GM12878 (cell line): ENCODE measurements at regions not wholly inside any gene's neighbourhood (a gene's known extent, or its start where the extent isn't known, plus 50 kb on each side); places are given as distances from the start of the nearest gene placed in this dataset.

ENCODE experiments used
- ATAC-seq: fragments of 200-7000 bp; cut with Tn5 transposase; 3 replicates; pipeline ENCODE4 v1.9.1; 2020; ENCODE audit warnings: mild to moderate bottlenecking, moderate library complexity
- BruUV-seq: library from RNA; stranded (reverse); fragments of 400-500 nt; replicated peaks from 2 replicates; lab custom pipeline; 2021; lab: Mats Ljungman, UMichigan
- CTCF ChIA-PET: fragments of 300-600 bp; sonication (Branson Sonifier 250); formaldehyde crosslinking; extraction: SDS; loops from one replicate; lab custom pipeline; 2021; ENCODE audit warnings: inconsistent platforms; lab: Yijun Ruan, JAX
- POLR2A ChIA-PET: fragments of 350-600 bp; formaldehyde crosslinking; extraction: SDS; loops from one replicate; lab custom pipeline; 2021; ENCODE audit warnings: inconsistent platforms; lab: Charles Lee
- RAD21 ChIA-PET: fragments of 300-600 bp; sonication (Branson Sonifier 250); formaldehyde crosslinking; loops from one replicate; lab custom pipeline; 2023; ENCODE audit warnings: antibody characterized with exemption; ENCODE audit not compliant: unreplicated experiment; lab: Charles Lee
- SMC1A ChIA-PET: fragments of 300-600 bp; sonication (Branson Sonifier 250); formaldehyde crosslinking; loops from one replicate; lab custom pipeline; 2023; ENCODE audit not compliant: unreplicated experiment, uncharacterized antibody; lab: Charles Lee
- DNase-seq: peaks from one replicate; pipeline ENCODE4 v3.0.0-alpha.2; 2011; ENCODE audit warnings: low read depth, low spot score
- FAIRE-seq: peaks from 3 replicates; lab custom pipeline; 2011; peaks lifted over from hg19 to GRCh38; lab: Jason Lieb, UNC
- H2AFZ ChIP-seq: 2 replicates; pipeline ENCODE4 v1.6.0; 2011; ENCODE audit warnings: low read depth, low read length, control low read depth; ENCODE audit not compliant: control insufficient read depth
- H3K27ac ChIP-seq: 2 replicates; pipeline ENCODE4 v1.5.1; 2011; ENCODE audit warnings: control low read depth; ENCODE audit not compliant: control insufficient read depth, insufficient read depth
- H3K27me3 ChIP-seq, 2 experiments: replicated peaks in 1 of 2; 2 replicates each; pipeline versions ENCODE4 v1.6.0 to v1.6.1; 2011; ENCODE audit warnings: low read length in 1 of 2; ENCODE audit not compliant: control insufficient read depth in 2 of 2, insufficient read depth in 2 of 2
- H3K36me3 ChIP-seq, 2 experiments: 2 replicates each; pipeline ENCODE4 v1.5.1; 2011; ENCODE audit warnings: low read length in 1 of 2; ENCODE audit not compliant: control insufficient read depth in 2 of 2, insufficient read depth in 2 of 2
- H3K4me1 ChIP-seq: 2 replicates; pipeline ENCODE4 v1.6.1; 2011; ENCODE audit warnings: mild to moderate bottlenecking, low read length, moderate library complexity, mixed read lengths; ENCODE audit not compliant: control insufficient read depth, insufficient read depth
- H3K4me2 ChIP-seq: 2 replicates; pipeline ENCODE4 v1.6.0; 2011; ENCODE audit warnings: control low read depth; ENCODE audit not compliant: control insufficient read depth, insufficient read depth
- H3K4me3 ChIP-seq: fragments of 200-600 bp; sonication (generic); 2 replicates; pipeline ENCODE4 v1.5.1; 2016
- H3K79me2 ChIP-seq: 2 replicates; pipeline ENCODE4 v1.6.0; 2011; ENCODE audit warnings: low read length; ENCODE audit not compliant: control insufficient read depth, insufficient read depth
- H3K9ac ChIP-seq: 2 replicates; pipeline ENCODE4 v1.8.0; 2011; ENCODE audit warnings: low read length, control low read depth, mixed read lengths; ENCODE audit not compliant: control insufficient read depth, insufficient read depth
- H3K9me3 ChIP-seq: replicated peaks from 3 replicates; pipeline ENCODE4 v1.5.1; 2011; ENCODE audit warnings: mild to moderate bottlenecking, low read length; ENCODE audit not compliant: control insufficient read depth, insufficient read depth
- H4K20me1 ChIP-seq: 2 replicates; pipeline ENCODE4 v1.6.0; 2011; ENCODE audit not compliant: control insufficient read depth, insufficient read depth
- ATF7 ChIP-seq: fragments of 450-650 bp; IDR thresholded peaks from 2 replicates; pipeline ENCODE4 v1.6.1; 2016; ENCODE audit warnings: low read depth, mild to moderate bottlenecking
- CBX3 ChIP-seq: fragments of 200-600 bp; sonication (generic); IDR thresholded peaks from 2 replicates; pipeline ENCODE4 v1.6.1; 2016; ENCODE audit warnings: low read depth, borderline replicate concordance
- FOXK2 ChIP-seq: fragments of 450-650 bp; IDR thresholded peaks from 2 replicates; pipeline ENCODE4 v1.6.1; 2017; ENCODE audit warnings: mild to moderate bottlenecking, moderate library complexity
- HDGF ChIP-seq: fragments of 450-650 bp; IDR thresholded peaks from 2 replicates; pipeline ENCODE4 v1.6.1; 2016; ENCODE audit warnings: antibody characterized with exemption
- JUNB ChIP-seq: IDR thresholded peaks from 2 replicates; pipeline ENCODE4 v1.6.1; 2016; ENCODE audit warnings: antibody characterized with exemption, mild to moderate bottlenecking
- KDM1A ChIP-seq: fragments of 200-600 bp; sonication (generic); IDR thresholded peaks from 2 replicates; pipeline ENCODE4 v1.6.1; 2016; ENCODE audit warnings: borderline replicate concordance
- MEF2B ChIP-seq: fragments of 450-650 bp; IDR thresholded peaks from 2 replicates; pipeline ENCODE4 v1.6.1; 2018; ENCODE audit warnings: mild to moderate bottlenecking, moderate library complexity; ENCODE audit not compliant: partially characterized antibody, poor library complexity, severe bottlenecking
- PML ChIP-seq: IDR thresholded peaks from 2 replicates; pipeline ENCODE4 v1.6.1; 2012; ENCODE audit warnings: low read length, inconsistent platforms
- POLR2AphosphoS5 ChIP-seq: IDR thresholded peaks from 2 replicates; pipeline ENCODE4 v1.6.1; 2011; ENCODE audit warnings: mild to moderate bottlenecking, low read length, inconsistent platforms
- ZNF592 ChIP-seq: fragments of 450-650 bp; IDR thresholded peaks from 2 replicates; pipeline ENCODE4 v1.6.1; 2017; ENCODE audit warnings: mild to moderate bottlenecking, moderate library complexity
- WGBS: methylation state at CpG from one replicate; pipeline ENCODE4 v1.1.6; 2016; ENCODE audit warnings: low lambda C conversion rate; ENCODE audit not compliant: insufficient replicate concordance, insufficient coverage; ENCODE audit errors: missing lambda C conversion rate; 5-methylcytosine and 5-hydroxymethylcytosine counted together
- in situ Hi-C: fragments of 300-500 bp; cut with MboI; formaldehyde crosslinking; loops from 9 replicates; pipeline ENCODE4 v1.14.3; 2018; ENCODE audit warnings: mixed read lengths
- intact Hi-C: fragments of 100-400 bp; cut with micrococcal nuclease; formaldehyde crosslinking; loops from one replicate; pipeline ENCODE4 v1.14.2; 2022; ENCODE audit not compliant: unreplicated experiment
- TF ChIP-seq, protein P1 (sequence below): fragments of 450-650 bp; IDR thresholded peaks from 2 replicates; pipeline ENCODE4 v1.6.1; 2018; ENCODE audit warnings: borderline replicate concordance, mild to moderate bottlenecking; ENCODE audit not compliant: partially characterized antibody
- TF ChIP-seq, protein P2 (sequence below): IDR thresholded peaks from 2 replicates; pipeline ENCODE4 v1.6.1; 2011; ENCODE audit warnings: low read depth, low read length, improper control_type of control experiment, borderline replicate concordance
- TF ChIP-seq, protein P3 (sequence below): IDR thresholded peaks from 2 replicates; pipeline ENCODE4 v1.6.1; 2012; ENCODE audit warnings: low read length, inconsistent platforms

- TF ChIP-seq, protein P1, sequence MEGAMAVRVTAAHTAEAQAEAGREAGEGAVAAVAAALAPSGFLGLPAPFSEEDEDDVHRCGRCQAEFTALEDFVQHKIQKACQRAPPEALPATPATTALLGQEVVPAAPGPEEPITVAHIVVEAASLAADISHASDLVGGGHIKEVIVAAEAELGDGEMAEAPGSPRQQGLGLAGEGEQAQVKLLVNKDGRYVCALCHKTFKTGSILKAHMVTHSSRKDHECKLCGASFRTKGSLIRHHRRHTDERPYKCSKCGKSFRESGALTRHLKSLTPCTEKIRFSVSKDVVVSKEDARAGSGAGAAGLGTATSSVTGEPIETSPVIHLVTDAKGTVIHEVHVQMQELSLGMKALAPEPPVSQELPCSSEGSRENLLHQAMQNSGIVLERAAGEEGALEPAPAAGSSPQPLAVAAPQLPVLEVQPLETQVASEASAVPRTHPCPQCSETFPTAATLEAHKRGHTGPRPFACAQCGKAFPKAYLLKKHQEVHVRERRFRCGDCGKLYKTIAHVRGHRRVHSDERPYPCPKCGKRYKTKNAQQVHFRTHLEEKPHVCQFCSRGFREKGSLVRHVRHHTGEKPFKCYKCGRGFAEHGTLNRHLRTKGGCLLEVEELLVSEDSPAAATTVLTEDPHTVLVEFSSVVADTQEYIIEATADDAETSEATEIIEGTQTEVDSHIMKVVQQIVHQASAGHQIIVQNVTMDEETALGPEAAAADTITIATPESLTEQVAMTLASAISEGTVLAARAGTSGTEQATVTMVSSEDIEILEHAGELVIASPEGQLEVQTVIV = no peak
- TF ChIP-seq PML (no peak), JUNB (no peak), POLR2AphosphoS5 (no peak), CBX3 (no peak), ATF7 (no peak)
- TF ChIP-seq, protein P2, sequence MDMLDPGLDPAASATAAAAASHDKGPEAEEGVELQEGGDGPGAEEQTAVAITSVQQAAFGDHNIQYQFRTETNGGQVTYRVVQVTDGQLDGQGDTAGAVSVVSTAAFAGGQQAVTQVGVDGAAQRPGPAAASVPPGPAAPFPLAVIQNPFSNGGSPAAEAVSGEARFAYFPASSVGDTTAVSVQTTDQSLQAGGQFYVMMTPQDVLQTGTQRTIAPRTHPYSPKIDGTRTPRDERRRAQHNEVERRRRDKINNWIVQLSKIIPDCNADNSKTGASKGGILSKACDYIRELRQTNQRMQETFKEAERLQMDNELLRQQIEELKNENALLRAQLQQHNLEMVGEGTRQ = no peak
- TF ChIP-seq, protein P3, sequence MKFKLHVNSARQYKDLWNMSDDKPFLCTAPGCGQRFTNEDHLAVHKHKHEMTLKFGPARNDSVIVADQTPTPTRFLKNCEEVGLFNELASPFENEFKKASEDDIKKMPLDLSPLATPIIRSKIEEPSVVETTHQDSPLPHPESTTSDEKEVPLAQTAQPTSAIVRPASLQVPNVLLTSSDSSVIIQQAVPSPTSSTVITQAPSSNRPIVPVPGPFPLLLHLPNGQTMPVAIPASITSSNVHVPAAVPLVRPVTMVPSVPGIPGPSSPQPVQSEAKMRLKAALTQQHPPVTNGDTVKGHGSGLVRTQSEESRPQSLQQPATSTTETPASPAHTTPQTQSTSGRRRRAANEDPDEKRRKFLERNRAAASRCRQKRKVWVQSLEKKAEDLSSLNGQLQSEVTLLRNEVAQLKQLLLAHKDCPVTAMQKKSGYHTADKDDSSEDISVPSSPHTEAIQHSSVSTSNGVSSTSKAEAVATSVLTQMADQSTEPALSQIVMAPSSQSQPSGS = no peak
Observed at GRCh38 chr1:185546029-185546428, 188.2 kb upstream of the HMCN1 start (continued).

DNA sequence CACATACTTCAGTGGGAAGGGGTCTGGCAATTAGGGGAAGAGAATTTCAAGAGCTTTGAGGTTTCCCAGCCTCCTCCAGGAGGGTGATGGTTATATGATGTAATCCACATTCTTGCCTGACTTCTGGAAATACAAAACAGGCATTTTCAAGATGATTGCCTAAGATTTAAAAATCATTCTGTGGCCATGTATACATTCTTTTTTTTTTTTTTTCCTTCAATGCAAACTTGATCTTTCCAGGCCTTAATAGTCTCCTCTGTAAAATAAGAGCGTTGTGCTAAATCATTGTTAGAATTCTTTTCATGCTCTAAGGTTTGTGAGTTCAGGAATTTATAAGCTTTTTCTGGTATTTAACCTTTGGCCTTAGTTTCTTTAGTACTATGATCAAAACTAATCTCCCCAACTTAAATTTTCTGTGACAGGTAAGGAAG is 192.3 kb upstream of the HMCN1 start:
- FAIRE-seq = no peak
- CTCF ChIA-PET = interaction anchor here (0.8 to 1.7 kb wide), 3 partner anchors 11 to 372 kb away, joined by 3 to 7 read pairs (median 3); no protein-coding TSS in a partner anchor
- Histone ChIP-seq H3K27ac (no peak overlapping the region), H3K4me3 (no peak overlapping the region), H3K4me1 (no peaks in the 10 kb centered on the region), H3K79me2 (no peaks in the 10 kb centered on the region), H4K20me1 (no peaks in the 10 kb centered on the region), H3K36me3 (no peaks in the 10 kb centered on the region), H3K27me3 (no peaks in the 10 kb centered on the region), H2AFZ (no peak overlapping the region), H3K4me2 (no peak overlapping the region), H3K9me3 (no peaks in the 10 kb centered on the region; the same call in 2 of the 3 replicates), H3K9ac (no peak overlapping the region)
- POLR2A ChIA-PET = no interaction called here
- DNase-seq = no peak
- intact Hi-C loops (no loop called here), in situ Hi-C loops (no loop called here)
- WGBS = 91% methylated on average over 1 of the region's 1 CpG
- RAD21 ChIA-PET = interaction anchor here (1.1 kb wide), 1 partner anchor 54 kb away, joined by 3 read pairs; no protein-coding TSS in a partner anchor
- SMC1A ChIA-PET = interaction anchor here (0.6 to 1.2 kb wide), 4 partner anchors 10 to 89 kb away, joined by 3 to 4 read pairs (median 3); no protein-coding TSS in a partner anchor
- BruUV-seq = no TSS peak
- ATAC-seq = no peak
- TF ChIP-seq FOXK2 = no peak
- TF ChIP-seq HDGF = no peak
- TF ChIP-seq ZNF592 = no peak
- no peak for TF ChIP-seq KDM1A
- TF ChIP-seq MEF2B = no peak
